ENCODE measurements at regions not wholly inside any gene's neighbourhood (a gene's known extent, or its start where the extent isn't known, plus 50 kb on each side); places are given as distances from the start of the nearest gene placed in this dataset.

DNA sequence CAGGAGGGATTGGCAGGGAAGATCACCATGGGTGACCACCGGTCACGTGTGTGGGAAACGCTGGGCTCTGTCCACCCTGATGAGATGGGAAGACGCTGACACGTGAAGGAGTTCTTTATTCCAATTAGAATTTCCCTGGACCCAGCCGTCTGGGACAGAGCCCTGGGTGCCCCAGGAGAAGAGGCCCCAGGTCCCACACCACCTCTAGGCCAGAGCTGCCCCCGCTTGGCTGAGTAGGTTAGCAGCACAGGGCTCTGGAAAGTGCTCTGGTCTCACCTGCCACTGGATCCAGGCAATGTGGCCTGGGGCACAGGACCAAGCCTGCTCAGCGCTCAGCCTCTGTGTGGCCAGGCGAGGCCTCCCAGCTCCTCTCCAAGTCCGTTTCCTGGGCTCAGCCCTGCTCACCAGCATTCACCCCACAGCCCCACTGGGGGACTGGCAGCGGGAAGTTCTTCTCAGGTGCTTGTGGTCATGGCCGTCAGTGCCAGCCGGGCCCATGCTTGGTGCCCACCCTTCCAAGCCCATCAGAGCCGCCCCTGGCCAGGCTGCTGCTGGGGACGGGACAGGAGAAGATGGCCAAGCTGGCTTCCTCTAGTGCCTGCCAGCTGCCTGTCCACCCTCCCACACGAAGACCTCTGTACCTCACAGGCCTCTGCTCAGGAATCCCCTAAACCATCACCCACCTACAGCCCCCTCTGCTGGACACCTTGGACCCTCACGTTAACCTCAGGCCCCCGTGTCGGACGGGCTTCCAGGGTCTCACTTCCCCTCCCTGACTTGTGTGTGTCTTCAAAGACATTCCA, 62.5 kb upstream of the FGF3 start:
- Histone ChIP-seq H3K27ac (no peak overlapping the region), H3K4me3 (no peak overlapping the region)
- TF ChIP-seq, protein P1, sequence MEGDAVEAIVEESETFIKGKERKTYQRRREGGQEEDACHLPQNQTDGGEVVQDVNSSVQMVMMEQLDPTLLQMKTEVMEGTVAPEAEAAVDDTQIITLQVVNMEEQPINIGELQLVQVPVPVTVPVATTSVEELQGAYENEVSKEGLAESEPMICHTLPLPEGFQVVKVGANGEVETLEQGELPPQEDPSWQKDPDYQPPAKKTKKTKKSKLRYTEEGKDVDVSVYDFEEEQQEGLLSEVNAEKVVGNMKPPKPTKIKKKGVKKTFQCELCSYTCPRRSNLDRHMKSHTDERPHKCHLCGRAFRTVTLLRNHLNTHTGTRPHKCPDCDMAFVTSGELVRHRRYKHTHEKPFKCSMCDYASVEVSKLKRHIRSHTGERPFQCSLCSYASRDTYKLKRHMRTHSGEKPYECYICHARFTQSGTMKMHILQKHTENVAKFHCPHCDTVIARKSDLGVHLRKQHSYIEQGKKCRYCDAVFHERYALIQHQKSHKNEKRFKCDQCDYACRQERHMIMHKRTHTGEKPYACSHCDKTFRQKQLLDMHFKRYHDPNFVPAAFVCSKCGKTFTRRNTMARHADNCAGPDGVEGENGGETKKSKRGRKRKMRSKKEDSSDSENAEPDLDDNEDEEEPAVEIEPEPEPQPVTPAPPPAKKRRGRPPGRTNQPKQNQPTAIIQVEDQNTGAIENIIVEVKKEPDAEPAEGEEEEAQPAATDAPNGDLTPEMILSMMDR (IDR thresholded peaks at IDR 0.05), result no peak
- DNase-seq (ENCODE audit: low spot score), result no peak

DNA sequence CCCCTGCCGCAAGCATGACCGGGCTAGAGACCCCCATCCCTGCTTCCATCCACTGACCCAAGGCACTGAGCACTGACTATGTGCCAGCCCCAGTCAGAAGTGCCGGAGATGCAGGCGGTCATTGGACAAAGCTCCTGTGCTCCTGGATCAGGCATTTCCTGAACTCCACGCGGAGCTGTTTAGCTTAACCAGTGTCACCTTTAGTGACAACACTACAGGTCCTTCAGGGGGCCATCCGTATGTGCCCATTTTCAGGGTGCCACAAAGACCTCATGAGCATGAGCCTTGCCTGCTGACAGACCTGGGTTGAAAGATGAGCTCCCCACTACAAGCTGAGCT, 63.0 kb upstream of the FGF3 start:
- DNase-seq (ENCODE audit: low spot score), result no peak
- Histone ChIP-seq H3K4me3 (no peak overlapping the region), H3K27ac (no peak overlapping the region)
- TF ChIP-seq, protein P1 (IDR thresholded peaks at IDR 0.05), result no peak

DNA sequence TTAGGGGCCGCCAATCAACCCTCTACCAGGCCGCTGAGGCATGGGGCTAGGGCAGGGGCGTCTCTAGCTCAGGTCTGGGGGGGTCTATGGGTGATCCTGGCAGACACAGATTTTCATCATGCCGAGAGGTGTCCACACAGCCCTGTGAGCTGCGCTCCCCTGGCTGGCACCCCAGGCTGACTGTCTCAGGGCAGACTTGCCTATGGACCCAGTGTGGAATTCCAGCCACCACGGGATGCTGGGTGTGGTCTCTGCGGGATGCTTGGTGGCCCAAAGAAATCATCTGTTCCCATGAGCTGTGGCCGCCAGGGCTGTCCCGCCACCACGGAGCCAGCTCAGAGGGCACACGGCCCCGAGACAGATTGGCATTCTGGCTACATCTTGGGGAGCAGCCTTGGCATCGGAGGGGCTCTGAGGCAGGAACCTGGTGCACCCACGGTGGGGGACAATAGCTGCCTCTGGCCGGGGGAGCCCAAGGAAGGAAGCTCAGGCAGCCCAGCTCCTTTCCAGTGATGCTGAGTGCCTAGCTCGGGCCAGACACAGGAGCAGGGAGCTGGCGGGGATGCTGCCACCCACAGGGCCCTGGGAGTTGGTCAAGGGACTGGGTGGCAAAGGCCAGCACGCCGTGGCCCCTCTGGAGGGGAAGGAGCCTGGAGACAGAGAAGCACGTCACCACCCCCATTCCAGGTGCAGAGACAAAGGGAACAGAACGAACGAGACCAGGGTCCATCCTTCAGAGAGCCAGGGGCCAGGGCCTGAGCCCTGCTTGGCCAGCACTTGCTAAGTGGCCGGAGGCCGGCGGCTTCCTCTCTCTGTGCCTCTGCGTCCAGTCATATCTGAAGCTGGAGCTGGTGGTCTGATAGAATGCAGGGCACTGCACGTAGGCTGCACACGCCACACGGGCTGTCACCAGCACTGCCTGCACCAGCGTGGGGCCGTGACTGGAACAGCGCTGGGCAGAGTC, 64.4 kb upstream of the FGF3 start:
- DNase-seq (ENCODE audit: low spot score), result no peak
- TF ChIP-seq, protein P1 (IDR thresholded peaks at IDR 0.05), result no peak
- no peak overlapping the region for H3K4me3 ChIP-seq
- H3K27ac ChIP-seq, result no peak overlapping the region

DNA sequence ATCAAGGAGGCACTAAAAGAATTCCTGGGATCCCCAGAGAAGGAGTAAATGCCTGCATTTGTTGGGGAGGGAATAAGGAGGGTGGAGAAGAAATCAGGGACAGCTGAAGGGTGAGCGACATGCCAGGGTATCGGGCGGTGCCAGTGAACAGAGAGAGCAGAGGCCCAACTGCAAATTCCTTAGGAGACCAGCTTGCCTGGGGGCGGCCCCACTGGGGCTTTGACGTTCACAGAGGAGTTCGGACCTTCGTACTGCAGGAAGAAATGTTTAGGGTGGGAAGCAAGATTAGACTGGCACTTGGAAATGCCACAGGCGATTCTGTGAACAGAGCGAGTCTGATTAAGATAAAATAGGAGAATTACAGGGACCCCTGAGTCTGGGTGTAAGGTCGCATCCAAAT, 65.1 kb upstream of the FGF3 start:
- TF ChIP-seq, protein P1 (IDR thresholded peaks at IDR 0.05), result no peak
- Histone ChIP-seq H3K27ac (no peak overlapping the region), H3K4me3 (no peak overlapping the region)
- DNase-seq (ENCODE audit: low spot score), result no peak

DNA sequence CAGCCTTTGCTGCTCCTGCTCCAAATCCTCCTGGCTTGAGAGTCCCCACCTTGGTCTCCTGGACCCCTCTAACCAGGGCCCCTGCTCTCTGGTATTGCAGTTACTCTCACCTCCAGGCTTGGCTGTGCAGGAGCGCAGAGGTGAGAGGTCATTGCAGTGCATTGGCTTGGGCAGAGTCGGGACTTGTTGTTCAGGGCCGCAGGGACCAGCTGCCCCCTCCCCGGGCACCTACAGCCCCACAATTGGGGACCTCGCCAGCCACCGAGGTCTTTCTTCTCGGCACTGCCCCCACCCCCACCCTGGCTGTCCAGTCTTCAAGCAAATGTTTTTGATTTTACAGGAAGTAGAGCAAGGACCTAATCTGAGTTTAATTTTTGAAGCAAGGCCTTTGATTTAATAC, 65.5 kb upstream of the FGF3 start:
- TF ChIP-seq, protein P1 (IDR thresholded peaks at IDR 0.05), result no peak
- no peak for DNase-seq (ENCODE audit: low spot score)
- H3K4me3 ChIP-seq, result no peak overlapping the region
- no peak overlapping the region for H3K27ac ChIP-seq

DNA sequence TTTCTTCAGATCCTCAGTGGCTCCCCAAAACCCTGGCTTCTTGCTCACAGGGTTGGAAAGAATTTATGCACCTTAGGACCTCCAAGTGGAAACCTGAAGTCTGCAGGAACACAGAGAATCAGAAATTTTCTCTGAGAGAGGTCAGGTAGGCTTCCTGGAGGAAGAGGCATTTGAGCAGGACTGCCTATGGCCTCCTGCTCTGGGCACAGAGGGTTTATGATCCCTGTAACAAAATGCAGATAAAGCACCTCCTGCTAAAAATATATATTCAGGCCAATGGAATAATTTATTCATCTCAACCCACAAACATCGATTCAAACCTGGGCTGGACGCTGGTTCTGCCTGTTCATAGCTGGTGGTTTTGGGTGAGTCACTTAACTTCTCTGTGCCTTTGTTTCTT, 68.1 kb upstream of the FGF3 start:
- no peak overlapping the region for H3K4me3 ChIP-seq
- TF ChIP-seq, protein P1 (IDR thresholded peaks at IDR 0.05), result no peak
- no peak overlapping the region for H3K27ac ChIP-seq
- DNase-seq (ENCODE audit: low spot score), result no peak

Measured in coronary artery (tissue), 2 donors.